A549 (cell line): ENCODE measurements at regions not wholly inside any gene's neighbourhood (a gene's known extent, or its start where the extent isn't known, plus 50 kb on each side); places are given as distances from the start of the nearest gene placed in this dataset.

Experiments used
- ATAC-seq, 2 experiments: fragments of 200-7000 bp in 1 of 2; fragments of >200 bp in 1 of 2; cut with Nextera tagmentation in 1 of 2; cut with Tn5 transposase in 1 of 2; 3 replicates each; pipeline versions ENCODE4 v1.8.0 to v1.9.1; 2018 to 2020; ENCODE audit warnings: mild to moderate bottlenecking in 1 of 2, moderate library complexity in 1 of 2
- CTCF ChIA-PET: fragments of 300-600 bp; sonication (Branson Sonifier 250); formaldehyde crosslinking; extraction: SDS; loops from one replicate; lab custom pipeline; 2021; ENCODE audit warnings: antibody characterized with exemption, inconsistent platforms; lab: Yijun Ruan, JAX
- POLR2A ChIA-PET: fragments of 350-600 bp; formaldehyde crosslinking; extraction: SDS; loops from one replicate; lab custom pipeline; 2021; ENCODE audit warnings: antibody characterized with exemption, inconsistent platforms; lab: Yijun Ruan, JAX
- DNase-seq, 2 experiments: peaks; one replicate each; pipeline versions ENCODE4 v3.0.0 to v3.0.0-alpha.2; 2011 to 2016; ENCODE audit warnings: low read depth in 1 of 2, low spot score in 1 of 2
- FAIRE-seq: peaks from 2 replicates; lab custom pipeline; 2011; peaks lifted over from hg19 to GRCh38; lab: Jason Lieb, UNC
- H3K27ac ChIP-seq, 2 experiments: fragments of >200 bp; sonication (Bioruptor Twin); formaldehyde crosslinking; 3 replicates each; pipeline ENCODE4 v1.5.1; 2016 to 2017
- H3K4me1 ChIP-seq: fragments of >200 bp; sonication (Bioruptor Twin); formaldehyde crosslinking; 3 replicates; pipeline ENCODE4 v1.6.1; 2016
- H3K4me2 ChIP-seq: fragments of >200 bp; sonication (Bioruptor Twin); formaldehyde crosslinking; 3 replicates; pipeline ENCODE4 v1.6.1; 2016
- H3K4me3 ChIP-seq: fragments of >200 bp; sonication (Bioruptor Twin); formaldehyde crosslinking; 3 replicates; pipeline ENCODE4 v1.5.1; 2016
- H3K9me3 ChIP-seq: fragments of >200 bp; sonication (Bioruptor Twin); formaldehyde crosslinking; 3 replicates; pipeline ENCODE4 v1.6.1; 2016
- BHLHE40 ChIP-seq: IDR thresholded peaks from 2 replicates; pipeline ENCODE4 v1.6.1; 2012; ENCODE audit warnings: low read depth, low read length, inconsistent platforms
- CBX2 ChIP-seq: fragments of 200-600 bp; sonication (generic); IDR thresholded peaks from 2 replicates; pipeline ENCODE4 v1.6.1; 2016; ENCODE audit warnings: low read depth, mild to moderate bottlenecking, borderline replicate concordance
- CBX8 ChIP-seq: fragments of 200-600 bp; sonication (generic); IDR thresholded peaks from 2 replicates; pipeline ENCODE4 v1.6.1; 2016
- CEBPB ChIP-seq, 2 experiments: fragments of >200 bp in 1 of 2; sonication (Bioruptor Twin) in 1 of 2; formaldehyde crosslinking in 1 of 2; IDR thresholded peaks; 2 replicates each; pipeline ENCODE4 v1.6.1; 2012 to 2016
- CHD2 ChIP-seq: fragments of 150-350 bp; IDR thresholded peaks from 2 replicates; pipeline ENCODE4 v1.6.1; 2014; ENCODE audit warnings: low read length; ENCODE audit not compliant: partially characterized antibody
- CHD4 ChIP-seq: fragments of 200-600 bp; sonication (generic); IDR thresholded peaks from 2 replicates; pipeline ENCODE4 v1.6.1; 2016; ENCODE audit warnings: antibody characterized with exemption, mild to moderate bottlenecking, borderline replicate concordance
- EHMT2 ChIP-seq: fragments of 200-600 bp; sonication (generic); IDR thresholded peaks from 2 replicates; pipeline ENCODE4 v1.6.1; 2016; ENCODE audit warnings: antibody characterized with exemption, low read depth, mild to moderate bottlenecking, moderate library complexity
- EP300 ChIP-seq, 2 experiments: fragments of >200 bp; sonication (Bioruptor Twin); formaldehyde crosslinking; IDR thresholded peaks; 2 replicates in 1 of 2; 3 replicates in 1 of 2; pipeline ENCODE4 v1.6.1; 2016 to 2017
- HDAC2 ChIP-seq: fragments of 200-600 bp; sonication (generic); IDR thresholded peaks from 2 replicates; pipeline ENCODE4 v1.6.1; 2016
- HOXB13 ChIP-seq: fragments of 250-450 bp; sonication (Bioruptor Pico); IDR thresholded peaks from 2 replicates; pipeline ENCODE4 v1.5.0; 2020; ENCODE audit warnings: low read depth, mild to moderate bottlenecking, moderate library complexity
- MAFK ChIP-seq: fragments of 450-650 bp; IDR thresholded peaks from 2 replicates; pipeline ENCODE4 v1.6.1; 2014; ENCODE audit not compliant: partially characterized antibody
- MYC ChIP-seq: IDR thresholded peaks from 2 replicates; pipeline ENCODE4 v1.6.1; 2012; ENCODE audit warnings: mild to moderate bottlenecking, inconsistent platforms, low read length, improper control_type of control experiment, borderline replicate concordance
- NPAS2 ChIP-seq: fragments of 250-450 bp; sonication (Bioruptor Pico); IDR thresholded peaks from 2 replicates; pipeline ENCODE4 v1.8.0; 2022; ENCODE audit warnings: mild to moderate bottlenecking, moderate library complexity, borderline replicate concordance
- RARB ChIP-seq: fragments of 250-450 bp; sonication (Bioruptor Pico); IDR thresholded peaks from 2 replicates; pipeline ENCODE4 v1.8.0; 2021; ENCODE audit warnings: mild to moderate bottlenecking, moderate library complexity
- SMC3 ChIP-seq: fragments of >200 bp; sonication (Bioruptor Twin); formaldehyde crosslinking; IDR thresholded peaks from 3 replicates; pipeline ENCODE4 v1.6.1; 2018; ENCODE audit warnings: inconsistent platforms
- WGBS: methylation state at CpG from one replicate; pipeline ENCODE4 v1.1.6; 2017; ENCODE audit errors: missing lambda C conversion rate; 5-methylcytosine and 5-hydroxymethylcytosine counted together
- TF ChIP-seq, protein P1 (sequence below): fragments of 250-450 bp; sonication (Bioruptor Pico); IDR thresholded peaks from 2 replicates; pipeline ENCODE4 v1.5.0; 2021; ENCODE audit warnings: mild to moderate bottlenecking, moderate library complexity, borderline replicate concordance
- TF ChIP-seq, protein P2 (sequence below): fragments of >200 bp; sonication (Bioruptor Twin); formaldehyde crosslinking; IDR thresholded peaks from 3 replicates; pipeline ENCODE4 v1.6.1; 2016
- TF ChIP-seq, protein P3 (sequence below): fragments of 200-600 bp; sonication (generic); IDR thresholded peaks from 2 replicates; pipeline ENCODE4 v1.6.1; 2016; ENCODE audit warnings: antibody characterized with exemption, mild to moderate bottlenecking, moderate library complexity
- TF ChIP-seq, protein P4 (sequence below): fragments of >200 bp; sonication (Bioruptor Twin); formaldehyde crosslinking; IDR thresholded peaks from 2 replicates; pipeline ENCODE4 v1.6.1; 2016
- TF ChIP-seq, protein P5 (sequence below): IDR thresholded peaks from 2 replicates; pipeline ENCODE4 v1.6.1; 2012; ENCODE audit warnings: low read depth, borderline replicate concordance

GRCh38 chr13:47337781-47338507 is 441.1 kb upstream of the HTR2A start:
- POLR2A ChIA-PET: no interaction called here
- DNase-seq (no peak), FAIRE-seq (no peak), ATAC-seq (no peak)
- no peaks in the 10 kb centered on the region for H3K4me1 ChIP-seq
- H3K4me3 ChIP-seq: no peak overlapping the region
- no peaks in the 10 kb centered on the region for H3K9me3 ChIP-seq
- 4% methylated on average over 4 of the region's 7 CpGs for WGBS
- TF ChIP-seq HOXB13 (CRISPR knock-in tag) (no peak), MAFK (no peak), CBX8 (no peak)
- H3K27ac ChIP-seq: no peak overlapping the region
- H3K4me2 ChIP-seq: no peak overlapping the region
- CTCF ChIA-PET: no interaction called here

DNA sequence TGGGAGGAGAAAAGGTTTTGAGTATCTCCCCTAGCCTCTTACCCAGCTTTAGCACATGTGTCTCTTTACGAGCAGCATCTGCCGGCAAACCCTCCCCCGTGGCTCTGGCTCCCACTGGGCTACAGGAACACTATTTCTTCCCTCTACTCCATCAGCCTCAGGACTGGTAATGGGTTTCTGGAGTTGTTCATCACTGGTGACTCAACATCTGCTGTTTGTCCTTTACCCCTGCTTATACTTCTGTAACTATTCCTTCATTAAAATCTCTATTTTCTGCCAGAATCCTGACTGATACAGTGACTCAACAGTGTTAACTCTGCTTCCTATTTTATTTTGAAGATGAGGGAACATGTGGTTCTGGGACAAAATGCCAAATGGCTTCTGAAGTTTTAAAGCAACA is 437.3 kb upstream of the HTR2A start:
- DNase-seq: no peak
- ChIA-PET CTCF (no interaction called here), POLR2A (no interaction called here)
- Histone ChIP-seq H3K27ac (no peak overlapping the region), H3K4me3 (no peak overlapping the region), H3K4me2 (no peak overlapping the region), H3K9me3 (no peaks in the 10 kb centered on the region), H3K4me1 (no peaks in the 10 kb centered on the region)
- no peak for TF ChIP-seq NPAS2 (CRISPR knock-in tag)
- TF ChIP-seq, protein P1, sequence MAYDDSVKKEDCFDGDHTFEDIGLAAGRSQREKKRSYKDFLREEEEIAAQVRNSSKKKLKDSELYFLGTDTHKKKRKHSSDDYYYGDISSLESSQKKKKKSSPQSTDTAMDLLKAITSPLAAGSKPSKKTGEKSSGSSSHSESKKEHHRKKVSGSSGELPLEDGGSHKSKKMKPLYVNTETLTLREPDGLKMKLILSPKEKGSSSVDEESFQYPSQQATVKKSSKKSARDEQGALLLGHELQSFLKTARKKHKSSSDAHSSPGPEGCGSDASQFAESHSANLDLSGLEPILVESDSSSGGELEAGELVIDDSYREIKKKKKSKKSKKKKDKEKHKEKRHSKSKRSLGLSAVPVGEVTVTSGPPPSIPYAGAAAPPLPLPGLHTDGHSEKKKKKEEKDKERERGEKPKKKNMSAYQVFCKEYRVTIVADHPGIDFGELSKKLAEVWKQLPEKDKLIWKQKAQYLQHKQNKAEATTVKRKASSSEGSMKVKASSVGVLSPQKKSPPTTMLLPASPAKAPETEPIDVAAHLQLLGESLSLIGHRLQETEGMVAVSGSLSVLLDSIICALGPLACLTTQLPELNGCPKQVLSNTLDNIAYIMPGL (CRISPR knock-in tag): no peak
- TF ChIP-seq, protein P2, sequence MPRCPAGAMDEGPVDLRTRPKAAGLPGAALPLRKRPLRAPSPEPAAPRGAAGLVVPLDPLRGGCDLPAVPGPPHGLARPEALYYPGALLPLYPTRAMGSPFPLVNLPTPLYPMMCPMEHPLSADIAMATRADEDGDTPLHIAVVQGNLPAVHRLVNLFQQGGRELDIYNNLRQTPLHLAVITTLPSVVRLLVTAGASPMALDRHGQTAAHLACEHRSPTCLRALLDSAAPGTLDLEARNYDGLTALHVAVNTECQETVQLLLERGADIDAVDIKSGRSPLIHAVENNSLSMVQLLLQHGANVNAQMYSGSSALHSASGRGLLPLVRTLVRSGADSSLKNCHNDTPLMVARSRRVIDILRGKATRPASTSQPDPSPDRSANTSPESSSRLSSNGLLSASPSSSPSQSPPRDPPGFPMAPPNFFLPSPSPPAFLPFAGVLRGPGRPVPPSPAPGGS: no peak
- TF ChIP-seq SMC3: no peak
- no peak for TF ChIP-seq CBX2
- TF ChIP-seq BHLHE40: no peak
- TF ChIP-seq, protein P3, sequence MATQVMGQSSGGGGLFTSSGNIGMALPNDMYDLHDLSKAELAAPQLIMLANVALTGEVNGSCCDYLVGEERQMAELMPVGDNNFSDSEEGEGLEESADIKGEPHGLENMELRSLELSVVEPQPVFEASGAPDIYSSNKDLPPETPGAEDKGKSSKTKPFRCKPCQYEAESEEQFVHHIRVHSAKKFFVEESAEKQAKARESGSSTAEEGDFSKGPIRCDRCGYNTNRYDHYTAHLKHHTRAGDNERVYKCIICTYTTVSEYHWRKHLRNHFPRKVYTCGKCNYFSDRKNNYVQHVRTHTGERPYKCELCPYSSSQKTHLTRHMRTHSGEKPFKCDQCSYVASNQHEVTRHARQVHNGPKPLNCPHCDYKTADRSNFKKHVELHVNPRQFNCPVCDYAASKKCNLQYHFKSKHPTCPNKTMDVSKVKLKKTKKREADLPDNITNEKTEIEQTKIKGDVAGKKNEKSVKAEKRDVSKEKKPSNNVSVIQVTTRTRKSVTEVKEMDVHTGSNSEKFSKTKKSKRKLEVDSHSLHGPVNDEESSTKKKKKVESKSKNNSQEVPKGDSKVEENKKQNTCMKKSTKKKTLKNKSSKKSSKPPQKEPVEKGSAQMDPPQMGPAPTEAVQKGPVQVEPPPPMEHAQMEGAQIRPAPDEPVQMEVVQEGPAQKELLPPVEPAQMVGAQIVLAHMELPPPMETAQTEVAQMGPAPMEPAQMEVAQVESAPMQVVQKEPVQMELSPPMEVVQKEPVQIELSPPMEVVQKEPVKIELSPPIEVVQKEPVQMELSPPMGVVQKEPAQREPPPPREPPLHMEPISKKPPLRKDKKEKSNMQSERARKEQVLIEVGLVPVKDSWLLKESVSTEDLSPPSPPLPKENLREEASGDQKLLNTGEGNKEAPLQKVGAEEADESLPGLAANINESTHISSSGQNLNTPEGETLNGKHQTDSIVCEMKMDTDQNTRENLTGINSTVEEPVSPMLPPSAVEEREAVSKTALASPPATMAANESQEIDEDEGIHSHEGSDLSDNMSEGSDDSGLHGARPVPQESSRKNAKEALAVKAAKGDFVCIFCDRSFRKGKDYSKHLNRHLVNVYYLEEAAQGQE: no peak
- TF ChIP-seq, protein P4, sequence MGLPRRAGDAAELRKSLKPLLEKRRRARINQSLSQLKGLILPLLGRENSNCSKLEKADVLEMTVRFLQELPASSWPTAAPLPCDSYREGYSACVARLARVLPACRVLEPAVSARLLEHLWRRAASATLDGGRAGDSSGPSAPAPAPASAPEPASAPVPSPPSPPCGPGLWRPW: no peak
- no peak for TF ChIP-seq CEBPB (IDR thresholded peaks at IDR 0.05)
- FAIRE-seq: no peak
- WGBS: 50% methylated on average over 3 of the region's 3 CpGs
- ATAC-seq: no peak

DNA sequence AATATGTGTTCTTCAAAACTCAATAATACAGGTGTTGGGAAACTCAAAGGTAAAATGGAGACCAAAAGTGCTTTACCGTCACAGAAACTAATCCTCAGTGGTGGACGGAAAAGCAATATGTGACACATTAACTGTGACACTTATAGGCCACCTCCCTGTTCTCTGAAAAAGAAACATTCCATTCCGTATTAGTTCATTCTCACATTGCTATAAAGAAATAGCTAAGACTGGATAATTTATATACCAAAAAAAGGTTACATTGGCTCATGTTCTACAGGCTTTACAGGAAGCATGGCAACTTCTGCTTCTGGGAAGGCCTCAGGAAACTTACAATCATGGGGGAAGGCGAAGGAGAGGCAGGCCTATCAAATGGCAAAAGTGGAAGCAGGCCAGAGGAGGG is 435.3 kb upstream of the HTR2A start:
- WGBS: 22% methylated on average over 4 of the region's 4 CpGs
- no peak overlapping the region for H3K4me3 ChIP-seq
- TF ChIP-seq RARB (CRISPR knock-in tag) (no peak), EHMT2 (no peak), CBX2 (no peak), HDAC2 (no peak), MYC (no peak), EP300 (IDR thresholded peaks at IDR 0.05) (no peak), CHD4 (no peak), NPAS2 (CRISPR knock-in tag) (no peak), CHD2 (no peak)
- TF ChIP-seq, protein P5, sequence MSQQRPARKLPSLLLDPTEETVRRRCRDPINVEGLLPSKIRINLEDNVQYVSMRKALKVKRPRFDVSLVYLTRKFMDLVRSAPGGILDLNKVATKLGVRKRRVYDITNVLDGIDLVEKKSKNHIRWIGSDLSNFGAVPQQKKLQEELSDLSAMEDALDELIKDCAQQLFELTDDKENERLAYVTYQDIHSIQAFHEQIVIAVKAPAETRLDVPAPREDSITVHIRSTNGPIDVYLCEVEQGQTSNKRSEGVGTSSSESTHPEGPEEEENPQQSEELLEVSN: no peak
- TF ChIP-seq, protein P1 (CRISPR knock-in tag): no peak
- FAIRE-seq: no peak
- H3K4me2 ChIP-seq: no peak overlapping the region
- ATAC-seq: no peak
- H3K4me1 ChIP-seq: no peaks in the 10 kb centered on the region
- no peaks in the 10 kb centered on the region for H3K9me3 ChIP-seq
- CTCF ChIA-PET: no interaction called here
- DNase-seq: no peak
- POLR2A ChIA-PET: no interaction called here
- no peak overlapping the region for H3K27ac ChIP-seq
